ENCODE measurements at regions not wholly inside any gene's neighbourhood (a gene's known extent, or its start where the extent isn't known, plus 50 kb on each side); places are given as distances from the start of the nearest gene placed in this dataset.

GRCh38 chr11:69397732-69398131 is 83.7 kb upstream of the LINC01488 start (continued):
- TF ChIP-seq EZH2phosphoT487 (IDR thresholded peaks at IDR 0.05; ENCODE audit: borderline replicate concordance, low read depth) (no peak), ELF1 (IDR thresholded peaks at IDR 0.05) (no peak)

GRCh38 chr11:69398529-69399492 is 82.7 kb upstream of the LINC01488 start:
- Histone ChIP-seq H3K36me3 (replicated peaks in 1 of 2; ENCODE audit: control insufficient read depth in 1 of 2, insufficient read depth in 2 of 2, low read length in 1 of 2) (no peaks in the 10 kb centered on the region), H3K27me3 (ENCODE audit: insufficient read depth) (no peaks in the 10 kb centered on the region), H4K20me1 (ENCODE audit: insufficient read depth) (no peaks in the 10 kb centered on the region), H2AFZ (ENCODE audit: low read depth) (no peak overlapping the region), H3K4me2 (no peak overlapping the region), H3K4me1 (ENCODE audit: control insufficient read depth in 1 of 2, insufficient read depth in 2 of 2, low read depth in 1 of 2, low read length in 1 of 2) (peaks cover 0 to 6% of the 10 kb centered on the region in 2 experiments; a peak in 2 of 4 replicates), H3K9me3 (no peaks in the 10 kb centered on the region), H3F3A (replicated peaks; ENCODE audit: insufficient read depth) (no peaks in the 10 kb centered on the region), H3K4me3 (ENCODE audit: low read depth in 2 of 2, low read length in 1 of 2) (no peak overlapping the region), H3K9me2 (no peaks in the 10 kb centered on the region), H3K79me2 (ENCODE audit: insufficient read depth) (no peaks in the 10 kb centered on the region), H3K27ac (ENCODE audit: low read depth in 2 of 2, low read length in 1 of 2) (no peak overlapping the region), H3K9ac (no peak overlapping the region)
- ChIA-PET POLR2A (no interaction called here), CTCF (no interaction called here)
- WGBS (ENCODE audit: low lambda C conversion rate), result 87% methylated on average over 20 of the region's 28 CpGs
- DNase-seq, result no peak
- TF ChIP-seq FOXJ3 (CRISPR knock-in tag; IDR thresholded peaks at IDR 0.05), result no peak
- TF ChIP-seq CHD2 (IDR thresholded peaks at IDR 0.05; ENCODE audit: low read length, partially characterized antibody), result no peak

GRCh38 chr11:69400140-69400539 is 81.3 kb upstream of the LINC01488 start:
- no peaks in the 10 kb centered on the region for H3K9me2 ChIP-seq
- WGBS (ENCODE audit: low lambda C conversion rate), result 59% methylated on average over 2 of the region's 2 CpGs
- H3F3A ChIP-seq (replicated peaks; ENCODE audit: insufficient read depth), result no peaks in the 10 kb centered on the region
- no peaks in the 10 kb centered on the region for H4K20me1 ChIP-seq (ENCODE audit: insufficient read depth)
- H3K27me3 ChIP-seq (ENCODE audit: insufficient read depth), result no peaks in the 10 kb centered on the region
- H3K9ac ChIP-seq, result no peak overlapping the region
- POLR2A ChIA-PET, result no interaction called here
- no peaks in the 10 kb centered on the region for H3K9me3 ChIP-seq
- no peak overlapping the region for H2AFZ ChIP-seq (ENCODE audit: low read depth)
- no peaks in the 10 kb centered on the region for H3K79me2 ChIP-seq (ENCODE audit: insufficient read depth)
- CTCF ChIA-PET, result no interaction called here
- no peaks in the 10 kb centered on the region; a peak in 2 of 4 replicates for H3K4me1 ChIP-seq (ENCODE audit: control insufficient read depth in 1 of 2, insufficient read depth in 2 of 2, low read depth in 1 of 2, low read length in 1 of 2)
- TF ChIP-seq TAF1 (IDR thresholded peaks at IDR 0.05; ENCODE audit: borderline replicate concordance, low read depth, low read length), result no peak
- TF ChIP-seq TEAD4 (IDR thresholded peaks at IDR 0.05; ENCODE audit: borderline replicate concordance, insufficient read depth), result no peak
- TF ChIP-seq NFIC (IDR thresholded peaks at IDR 0.05; ENCODE audit: borderline replicate concordance), result no peak
- no peak for TF ChIP-seq SMC3 (IDR thresholded peaks at IDR 0.05; ENCODE audit: low read depth, low read length)
- no peak for TF ChIP-seq REST (IDR thresholded peaks at IDR 0.05; ENCODE audit: low read depth, low read length)
- no peak for TF ChIP-seq PBX3 (IDR thresholded peaks at IDR 0.05)
- TF ChIP-seq FOXJ3 (CRISPR knock-in tag; IDR thresholded peaks at IDR 0.05), result no peak
- TF ChIP-seq ZBTB33 (IDR thresholded peaks at IDR 0.05; ENCODE audit: borderline replicate concordance, low read depth), result no peak
- TF ChIP-seq IRF3 (IDR thresholded peaks at IDR 0.05; ENCODE audit: low read depth, low read length), result no peak
- TF ChIP-seq YY1 (IDR thresholded peaks at IDR 0.05; ENCODE audit: low read depth), result no peak
- no peak for TF ChIP-seq ELF1 (IDR thresholded peaks at IDR 0.05)
- no peak for TF ChIP-seq FOSL2 (IDR thresholded peaks at IDR 0.05; ENCODE audit: borderline replicate concordance, low read depth)
- TF ChIP-seq MEF2A (IDR thresholded peaks at IDR 0.05; ENCODE audit: borderline replicate concordance, low read depth), result no peak
- H3K27ac ChIP-seq (ENCODE audit: low read depth in 2 of 2, low read length in 1 of 2), result no peak overlapping the region
- no peak overlapping the region for H3K4me2 ChIP-seq
- DNase-seq, result no peak
- no peak overlapping the region for H3K4me3 ChIP-seq (ENCODE audit: low read depth in 2 of 2, low read length in 1 of 2)
- H3K36me3 ChIP-seq (replicated peaks in 1 of 2; ENCODE audit: control insufficient read depth in 1 of 2, insufficient read depth in 2 of 2, low read length in 1 of 2), result no peaks in the 10 kb centered on the region
